ENCODE measurements at regions not wholly inside any gene's neighbourhood (a gene's known extent, or its start where the extent isn't known, plus 50 kb on each side); places are given as distances from the start of the nearest gene placed in this dataset.
"Not testable (repeated sequence)": the region's sequence is repeated elsewhere in the genome, so short reads cannot be mapped to it uniquely, and the experiment has no call there.

- TF ChIP-seq CTCF, POLR2A (IDR thresholded peaks at IDR 0.05): not testable (repeated sequence)
Measured at GRCh38 chr16:29312345-29312675, 94.2 kb downstream of the NPIPB11 start.

Measured in breast epithelium (tissue), 3 donors.